ENCODE measurements at regions not wholly inside any gene's neighbourhood (a gene's known extent, or its start where the extent isn't known, plus 50 kb on each side); places are given as distances from the start of the nearest gene placed in this dataset.
A peak's percentile ranks its signal among the peaks of the same experiment; 100 is the strongest.

DNA sequence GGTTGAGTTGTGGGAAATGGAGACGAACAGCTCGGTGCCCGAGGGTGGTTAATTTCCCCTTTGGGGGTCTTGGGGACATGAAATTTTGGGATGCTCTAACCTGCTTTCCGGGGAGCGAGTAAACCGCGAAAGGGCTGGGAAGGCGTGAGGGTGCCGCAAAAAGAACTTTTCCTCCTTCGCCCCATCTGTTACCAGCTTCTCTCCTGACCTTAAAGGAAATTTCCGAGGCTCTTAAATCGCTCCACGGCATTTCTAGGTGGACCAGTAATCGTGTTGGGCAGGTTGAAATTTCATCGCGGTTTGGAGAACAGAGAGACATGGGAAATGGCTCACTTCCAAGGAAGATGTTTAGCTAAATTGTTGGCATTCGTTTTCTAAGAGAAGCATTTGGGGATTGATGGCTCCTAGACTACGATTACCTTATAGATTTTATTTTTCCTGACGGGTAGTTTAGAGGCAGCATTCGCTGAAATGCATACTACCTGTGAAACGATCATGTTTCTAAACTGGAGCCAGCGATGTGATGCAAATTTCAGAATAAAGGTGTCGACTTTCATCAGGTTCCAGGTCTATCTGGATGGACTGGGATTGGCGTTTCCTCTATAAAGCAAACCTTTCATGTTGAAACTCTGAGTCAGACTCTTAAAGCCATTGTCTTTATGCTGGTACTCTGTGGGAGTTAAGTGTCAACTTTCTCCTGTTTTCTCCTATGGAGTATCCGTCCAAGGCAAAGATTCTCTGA, 414.5 kb downstream of the PCNX1 start:
- Histone ChIP-seq H3K4me3 (ENCODE audit: low read depth, low read length) (peak overlapping the region; percentile 81), H3K36me3 (ENCODE audit: insufficient read depth) (no peaks in the 10 kb centered on the region), H3K27ac (ENCODE audit: low read depth) (no peak overlapping the region), H3K4me1 (ENCODE audit: insufficient read depth) (peaks cover 2% of the 10 kb centered on the region)
- 3% methylated on average over 25 of the region's 25 CpGs for WGBS
- peak; percentile 25 for DNase-seq (ENCODE audit: extremely low spot score)

DNA sequence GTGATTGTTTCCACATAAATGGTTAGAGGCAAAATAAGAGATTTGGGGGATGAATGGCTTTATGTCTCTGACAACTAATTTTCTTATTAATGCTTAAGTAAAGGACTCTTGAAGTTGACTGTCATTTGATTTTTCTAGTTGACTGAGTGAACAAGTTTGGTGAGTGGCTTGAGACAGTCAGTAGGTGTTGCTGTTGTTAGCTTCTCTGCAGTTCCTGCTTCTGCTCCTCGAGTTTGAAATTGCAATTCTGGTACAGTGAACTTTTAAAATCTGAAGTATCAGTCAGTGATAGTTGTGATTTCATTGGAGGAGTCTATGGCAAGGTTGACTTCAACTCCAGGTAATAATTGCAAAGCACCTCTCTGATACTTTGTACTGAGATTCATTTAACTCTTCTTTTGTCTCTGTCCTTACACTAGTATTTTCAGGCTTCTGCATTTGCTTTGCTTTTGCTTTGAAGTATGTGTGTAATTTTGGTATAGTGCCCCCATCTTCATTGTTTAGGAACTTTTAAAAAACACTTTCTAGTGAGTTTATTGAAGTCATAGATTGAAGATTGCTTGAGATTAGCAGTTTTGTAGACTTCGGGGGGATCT, 415.5 kb downstream of the PCNX1 start:
- H3K36me3 ChIP-seq (ENCODE audit: insufficient read depth) = no peaks in the 10 kb centered on the region
- DNase-seq (ENCODE audit: extremely low spot score) = peak; percentile 31
- H3K27ac ChIP-seq (ENCODE audit: low read depth) = no peak overlapping the region
- no peak overlapping the region for H3K4me3 ChIP-seq (ENCODE audit: low read depth, low read length)
- 42% methylated on average over 2 of the region's 2 CpGs for WGBS
- peaks cover 2% of the 10 kb centered on the region for H3K4me1 ChIP-seq (ENCODE audit: insufficient read depth)

DNA sequence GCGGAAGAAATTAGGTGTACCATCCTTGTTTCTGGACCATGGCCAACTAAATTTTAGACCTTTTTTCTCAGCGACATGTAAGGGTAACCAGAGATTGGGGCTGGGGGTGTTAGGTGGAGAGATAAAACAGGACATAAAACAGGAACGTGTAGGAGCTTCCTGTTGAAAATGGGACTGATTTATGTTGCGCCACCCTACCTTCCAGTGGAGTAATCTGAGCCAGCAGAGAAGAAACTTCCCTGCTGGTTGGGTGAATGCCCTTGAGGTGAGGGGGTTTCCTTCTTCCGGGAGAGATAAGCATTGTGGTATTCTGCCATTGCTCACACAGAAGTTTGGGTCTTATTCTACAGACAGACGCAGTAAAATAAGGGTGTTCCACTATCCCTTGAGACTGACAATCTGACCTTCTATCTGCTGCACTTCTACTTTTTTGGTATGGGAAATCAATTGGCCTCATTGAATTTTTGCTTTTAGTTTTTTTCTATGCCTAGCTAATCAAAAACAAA, 417.6 kb downstream of the PCNX1 start:
- 63% methylated on average over 6 of the region's 6 CpGs for WGBS
- DNase-seq (ENCODE audit: extremely low spot score) = no peak
- Histone ChIP-seq H3K36me3 (ENCODE audit: insufficient read depth) (no peaks in the 10 kb centered on the region), H3K4me3 (ENCODE audit: low read depth, low read length) (no peak overlapping the region), H3K4me1 (ENCODE audit: insufficient read depth) (peaks cover 2% of the 10 kb centered on the region), H3K27ac (ENCODE audit: low read depth) (no peak overlapping the region)

DNA sequence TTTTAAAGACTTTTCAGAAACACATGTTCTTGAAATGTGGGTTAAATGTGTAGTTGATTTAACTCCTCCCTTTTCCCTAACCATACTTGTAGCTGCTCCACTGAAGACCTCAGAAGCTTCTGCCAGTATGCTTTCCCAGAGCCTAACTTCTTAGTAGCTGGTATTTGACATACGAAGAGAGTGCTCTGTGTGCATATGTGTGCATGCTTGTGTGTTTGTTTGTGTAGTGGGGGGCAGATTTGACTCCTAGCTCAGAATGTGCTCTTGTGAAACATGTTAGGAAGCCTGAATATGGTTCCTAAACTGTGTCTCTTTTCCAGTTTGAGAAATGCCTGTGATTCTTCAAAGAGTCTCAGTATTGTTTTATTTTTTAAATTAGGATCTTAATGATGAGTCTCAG, 420.4 kb downstream of the PCNX1 start:
- Histone ChIP-seq H3K36me3 (ENCODE audit: insufficient read depth) (no peaks in the 10 kb centered on the region), H3K4me3 (ENCODE audit: low read depth, low read length) (no peak overlapping the region), H3K4me1 (ENCODE audit: insufficient read depth) (peaks cover 2% of the 10 kb centered on the region), H3K27ac (ENCODE audit: low read depth) (no peak overlapping the region)
- no peak for DNase-seq (ENCODE audit: extremely low spot score)
- 90% methylated on average over 1 of the region's 1 CpG for WGBS

- no peaks in the 10 kb centered on the region for H3K36me3 ChIP-seq (ENCODE audit: insufficient read depth)
- no peak overlapping the region for H3K27ac ChIP-seq (ENCODE audit: low read depth)
- no peak for DNase-seq (ENCODE audit: extremely low spot score)
- H3K4me3 ChIP-seq (ENCODE audit: low read depth, low read length) = no peak overlapping the region
- peaks cover 2% of the 10 kb centered on the region for H3K4me1 ChIP-seq (ENCODE audit: insufficient read depth)
Measured at GRCh38 chr14:71328183-71328582, 420.9 kb downstream of the PCNX1 start.

DNA sequence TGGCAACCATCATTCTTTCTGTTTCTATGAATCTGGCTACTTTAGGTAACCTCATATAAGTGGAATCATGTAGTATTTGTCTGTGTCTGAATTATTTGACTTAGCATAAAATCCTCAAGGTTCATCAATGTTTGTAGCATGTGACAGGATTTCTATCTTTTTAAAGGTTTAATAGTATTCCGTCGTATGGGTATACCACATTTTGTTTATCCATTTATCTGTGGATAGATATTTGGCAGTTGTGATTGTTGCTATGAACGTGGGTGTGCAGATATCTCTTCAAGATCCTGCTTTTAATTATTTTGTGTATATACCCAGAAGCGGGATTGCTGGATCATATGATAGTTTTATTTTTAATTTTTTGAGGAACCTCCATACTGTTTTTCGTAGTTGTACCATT, 421.7 kb downstream of the PCNX1 start:
- no peak overlapping the region for H3K4me3 ChIP-seq (ENCODE audit: low read depth, low read length)
- no peak for DNase-seq (ENCODE audit: extremely low spot score)
- H3K36me3 ChIP-seq (ENCODE audit: insufficient read depth) = no peaks in the 10 kb centered on the region
- peaks cover 2% of the 10 kb centered on the region for H3K4me1 ChIP-seq (ENCODE audit: insufficient read depth)
- no peak overlapping the region for H3K27ac ChIP-seq (ENCODE audit: low read depth)
- 97% methylated on average over 5 of the region's 5 CpGs for WGBS

DNA sequence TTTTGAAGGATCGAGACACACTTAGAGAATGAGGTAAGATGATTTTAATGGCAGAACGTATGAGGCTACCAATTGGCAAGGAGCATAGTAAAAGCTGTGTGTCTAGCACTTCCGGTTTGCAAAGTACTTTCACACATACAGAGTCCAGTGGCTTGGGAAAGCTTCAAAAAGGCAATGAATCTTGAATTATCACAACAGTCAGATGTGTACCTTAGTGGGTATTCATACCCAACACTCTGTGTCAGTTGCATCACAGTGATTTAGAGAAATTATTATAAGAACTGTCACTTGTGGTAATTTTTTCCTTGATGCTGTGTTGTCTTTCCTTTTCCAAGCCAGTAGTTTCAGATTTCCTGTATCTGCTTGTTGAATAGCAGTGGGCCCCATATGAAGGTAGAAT, 424.1 kb downstream of the PCNX1 start:
- Histone ChIP-seq H3K27ac (ENCODE audit: low read depth) (no peak overlapping the region), H3K4me1 (ENCODE audit: insufficient read depth) (no peaks in the 10 kb centered on the region), H3K36me3 (ENCODE audit: insufficient read depth) (no peaks in the 10 kb centered on the region), H3K4me3 (ENCODE audit: low read depth, low read length) (no peak overlapping the region)
- WGBS = 78% methylated on average over 3 of the region's 3 CpGs
- DNase-seq (ENCODE audit: extremely low spot score) = no peak

DNA sequence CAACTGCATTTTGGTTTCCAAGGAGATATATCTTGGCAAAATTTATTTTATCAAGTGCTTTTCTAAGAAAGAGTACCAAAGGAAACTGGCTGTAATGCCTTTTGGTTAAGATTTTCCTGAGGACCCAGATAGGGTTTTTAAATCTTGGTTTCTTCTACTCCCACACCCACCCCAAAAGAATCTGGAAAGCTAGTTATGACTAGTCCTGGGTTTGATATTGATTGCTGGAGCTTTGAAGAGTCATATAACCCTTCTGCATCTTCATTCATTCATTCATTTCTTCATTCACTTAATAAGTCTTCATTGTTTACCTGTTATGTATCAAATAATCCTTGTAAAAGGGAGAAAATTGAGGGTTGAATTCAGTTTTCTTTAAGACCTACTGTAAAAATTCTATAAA, 425.2 kb downstream of the PCNX1 start:
- no peak for DNase-seq (ENCODE audit: extremely low spot score)
- Histone ChIP-seq H3K36me3 (ENCODE audit: insufficient read depth) (no peaks in the 10 kb centered on the region), H3K4me3 (ENCODE audit: low read depth, low read length) (no peak overlapping the region), H3K27ac (ENCODE audit: low read depth) (no peak overlapping the region), H3K4me1 (ENCODE audit: insufficient read depth) (no peaks in the 10 kb centered on the region)

GRCh38 chr14:71333705-71334104, 426.4 kb downstream of the PCNX1 start:
- 98% methylated on average over 1 of the region's 1 CpG for WGBS

DNA sequence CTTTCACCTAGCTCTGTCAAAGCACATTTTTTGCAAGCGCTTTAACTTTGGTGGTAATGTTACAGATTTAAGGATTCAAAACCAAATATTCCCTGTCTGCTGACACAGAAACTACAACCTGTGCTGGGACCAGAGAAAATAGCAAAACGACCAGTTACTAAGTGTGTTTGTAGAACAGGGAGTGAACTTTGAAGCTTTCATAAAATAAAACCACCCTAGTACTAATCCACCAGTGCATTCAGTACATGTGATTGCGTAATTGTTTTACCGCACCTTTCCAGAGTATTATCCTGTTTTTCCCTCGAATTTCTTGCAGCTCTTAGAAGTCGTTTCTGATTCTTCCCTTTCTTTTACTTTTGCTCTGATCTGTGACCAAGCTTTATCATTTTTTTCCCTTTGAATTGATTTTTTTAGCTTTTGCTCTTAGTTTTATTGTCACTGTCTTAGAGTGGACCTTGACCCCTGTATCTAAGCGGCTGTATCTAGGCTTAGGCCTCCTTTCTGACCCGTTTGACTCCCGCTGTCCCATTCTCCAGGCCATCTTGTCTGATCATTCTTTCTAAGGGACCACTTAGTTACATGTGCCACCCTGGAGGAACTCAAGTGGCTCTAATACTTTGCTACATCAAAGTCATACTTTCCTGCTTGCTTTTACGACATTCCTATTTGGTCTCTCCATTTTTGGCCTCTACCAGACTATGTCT, 429.4 kb downstream of the PCNX1 start:
- Histone ChIP-seq H3K4me1 (ENCODE audit: insufficient read depth) (no peaks in the 10 kb centered on the region), H3K4me3 (ENCODE audit: low read depth, low read length) (no peak overlapping the region), H3K36me3 (ENCODE audit: insufficient read depth) (no peaks in the 10 kb centered on the region), H3K27ac (ENCODE audit: low read depth) (no peak overlapping the region)
- 90% methylated on average over 10 of the region's 10 CpGs for WGBS
- DNase-seq (ENCODE audit: extremely low spot score) = no peak

More at GRCh38 chr14:71333705-71334104, 426.4 kb downstream of the PCNX1 start:
- no peak for DNase-seq (ENCODE audit: extremely low spot score)
- Histone ChIP-seq H3K4me3 (ENCODE audit: low read depth, low read length) (no peak overlapping the region), H3K4me1 (ENCODE audit: insufficient read depth) (no peaks in the 10 kb centered on the region), H3K36me3 (ENCODE audit: insufficient read depth) (no peaks in the 10 kb centered on the region), H3K27ac (ENCODE audit: low read depth) (no peak overlapping the region)

GRCh38 chr14:71338153-71338552, 430.9 kb downstream of the PCNX1 start:
- no peak for DNase-seq (ENCODE audit: extremely low spot score)
- WGBS = 95% methylated on average over 4 of the region's 4 CpGs
- Histone ChIP-seq H3K36me3 (ENCODE audit: insufficient read depth) (no peaks in the 10 kb centered on the region), H3K27ac (ENCODE audit: low read depth) (no peak overlapping the region), H3K4me1 (ENCODE audit: insufficient read depth) (no peaks in the 10 kb centered on the region), H3K4me3 (ENCODE audit: low read depth, low read length) (no peak overlapping the region)

DNA sequence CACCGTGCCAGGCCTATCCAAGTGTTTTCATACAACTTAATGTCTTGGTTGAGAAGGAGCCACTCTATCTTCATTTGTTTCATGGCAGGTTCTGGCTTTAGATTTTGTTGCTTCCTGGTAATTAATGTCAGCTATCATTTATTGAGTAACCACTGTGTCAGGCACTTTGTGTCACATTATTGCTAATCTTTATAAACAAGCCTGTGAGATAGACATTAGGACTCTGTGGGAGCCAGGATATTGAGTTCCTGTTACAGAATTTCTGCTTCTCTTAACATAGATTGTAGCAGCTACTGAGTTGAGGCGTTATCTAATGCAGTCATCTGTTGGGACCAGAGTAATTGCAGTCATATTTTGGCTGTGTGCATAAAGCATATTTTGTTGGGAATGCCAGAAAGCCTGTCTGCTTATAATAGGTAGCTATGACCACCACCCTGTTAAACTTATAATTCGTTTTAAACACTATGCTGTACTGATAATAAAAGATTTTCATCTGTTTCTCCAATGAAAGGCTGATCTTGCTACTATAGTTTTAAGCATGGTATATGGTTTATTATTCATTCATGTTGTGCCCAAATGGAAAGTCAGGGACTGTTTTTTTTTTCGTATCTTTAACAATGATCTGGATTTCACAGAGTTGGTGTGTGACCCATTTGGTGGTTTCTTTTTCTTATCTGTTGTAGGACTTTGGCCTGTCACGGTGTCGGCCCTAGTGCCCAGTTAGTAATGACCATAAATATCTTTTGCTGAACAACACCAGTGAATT, 432.6 kb downstream of the PCNX1 start:
- no peak overlapping the region for H3K27ac ChIP-seq (ENCODE audit: low read depth)
- no peak overlapping the region for H3K4me3 ChIP-seq (ENCODE audit: low read depth, low read length)
- H3K4me1 ChIP-seq (ENCODE audit: insufficient read depth) = no peaks in the 10 kb centered on the region
- WGBS = 73% methylated on average over 6 of the region's 6 CpGs
- no peak for DNase-seq (ENCODE audit: extremely low spot score)
- H3K36me3 ChIP-seq (ENCODE audit: insufficient read depth) = no peaks in the 10 kb centered on the region

DNA sequence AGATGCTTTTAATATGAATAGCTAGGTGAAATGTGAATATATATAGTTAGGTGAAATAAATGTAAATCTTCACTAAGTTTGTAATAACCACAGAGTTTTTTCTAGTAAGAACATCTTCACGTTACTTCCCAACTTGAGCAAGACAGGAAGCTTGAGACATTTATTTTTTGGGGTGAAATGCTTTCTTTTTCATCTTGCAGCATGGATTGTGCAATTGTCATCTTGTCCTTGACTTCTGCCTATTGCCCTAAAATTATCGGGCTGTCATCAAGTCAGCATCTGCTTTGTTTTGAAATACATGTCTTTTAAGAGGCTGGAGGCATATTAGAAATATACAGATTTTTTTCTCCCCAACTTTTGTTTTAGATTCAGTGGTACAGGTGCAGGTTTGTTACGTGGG, 433.9 kb downstream of the PCNX1 start:
- no peaks in the 10 kb centered on the region for H3K4me1 ChIP-seq (ENCODE audit: insufficient read depth)
- no peaks in the 10 kb centered on the region for H3K36me3 ChIP-seq (ENCODE audit: insufficient read depth)
- H3K27ac ChIP-seq (ENCODE audit: low read depth) = no peak overlapping the region
- DNase-seq (ENCODE audit: extremely low spot score) = no peak
- no peak overlapping the region for H3K4me3 ChIP-seq (ENCODE audit: low read depth, low read length)
- WGBS = 90% methylated on average over 3 of the region's 3 CpGs
